ENCODE measurements at regions not wholly inside any gene's neighbourhood (a gene's known extent, or its start where the extent isn't known, plus 50 kb on each side); places are given as distances from the start of the nearest gene placed in this dataset.

DNA sequence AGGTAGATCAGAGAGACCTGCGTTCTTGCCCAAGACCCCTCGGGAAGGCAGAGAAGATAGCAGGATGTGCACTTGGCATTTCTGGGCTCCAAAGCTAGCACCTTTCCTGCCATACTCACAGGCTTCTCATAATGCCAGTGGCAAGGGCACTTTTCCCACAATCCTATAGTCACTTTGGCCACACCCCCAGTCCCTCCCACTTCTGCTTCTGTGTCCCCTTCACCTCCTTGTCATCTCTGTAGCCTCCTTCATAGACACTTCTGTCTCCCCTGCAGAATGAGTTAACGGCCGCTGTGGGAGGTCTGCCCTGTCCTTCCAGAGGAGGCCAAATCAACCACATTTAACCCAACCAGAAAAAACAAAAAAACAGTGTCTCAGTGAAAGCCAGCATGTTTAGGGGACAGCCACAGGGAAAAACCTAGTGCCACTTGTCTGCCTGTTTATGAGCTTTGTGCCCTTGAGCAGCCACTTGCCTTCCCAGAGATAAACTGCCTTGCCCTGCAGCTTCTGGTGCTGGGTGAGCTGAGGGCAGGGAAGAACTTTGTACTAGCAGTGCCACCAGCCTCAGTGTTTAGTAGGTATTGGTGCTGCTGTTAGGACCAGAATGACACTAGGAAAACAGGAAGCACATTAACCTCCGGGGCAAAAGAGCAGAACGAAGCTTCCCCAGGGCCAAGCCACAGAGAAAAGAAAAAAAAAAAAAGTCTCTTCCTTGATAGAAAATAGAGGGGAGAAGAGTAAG, 193.0 kb upstream of the PWP1 start:
- DNase-seq = peak; percentile 45 to 87 (median 78)
- Histone ChIP-seq H3K27ac (peak overlapping the region; percentile 55 to 90 (median 78)), H3K36me3 (no peaks in the 10 kb centered on the region), H3K9me3 (no peaks in the 10 kb centered on the region), H3K4me3 (no peak overlapping the region), H3K4me1 (peaks cover 0 to 24% (median 7%) of the 10 kb centered on the region in 4 donors), H3K27me3 (no peaks in the 10 kb centered on the region)
- TF ChIP-seq, protein P1, sequence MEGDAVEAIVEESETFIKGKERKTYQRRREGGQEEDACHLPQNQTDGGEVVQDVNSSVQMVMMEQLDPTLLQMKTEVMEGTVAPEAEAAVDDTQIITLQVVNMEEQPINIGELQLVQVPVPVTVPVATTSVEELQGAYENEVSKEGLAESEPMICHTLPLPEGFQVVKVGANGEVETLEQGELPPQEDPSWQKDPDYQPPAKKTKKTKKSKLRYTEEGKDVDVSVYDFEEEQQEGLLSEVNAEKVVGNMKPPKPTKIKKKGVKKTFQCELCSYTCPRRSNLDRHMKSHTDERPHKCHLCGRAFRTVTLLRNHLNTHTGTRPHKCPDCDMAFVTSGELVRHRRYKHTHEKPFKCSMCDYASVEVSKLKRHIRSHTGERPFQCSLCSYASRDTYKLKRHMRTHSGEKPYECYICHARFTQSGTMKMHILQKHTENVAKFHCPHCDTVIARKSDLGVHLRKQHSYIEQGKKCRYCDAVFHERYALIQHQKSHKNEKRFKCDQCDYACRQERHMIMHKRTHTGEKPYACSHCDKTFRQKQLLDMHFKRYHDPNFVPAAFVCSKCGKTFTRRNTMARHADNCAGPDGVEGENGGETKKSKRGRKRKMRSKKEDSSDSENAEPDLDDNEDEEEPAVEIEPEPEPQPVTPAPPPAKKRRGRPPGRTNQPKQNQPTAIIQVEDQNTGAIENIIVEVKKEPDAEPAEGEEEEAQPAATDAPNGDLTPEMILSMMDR (IDR thresholded peaks at IDR 0.05) = no peak
- peak in 1 of 2 donors; percentile 23 for TF ChIP-seq POLR2A (IDR thresholded peaks at IDR 0.05)

GRCh38 chr12:107493135-107493494, 192.5 kb upstream of the PWP1 start:
- DNase-seq = no peak
- Histone ChIP-seq H3K27ac (peak overlapping the region; percentile 34 to 90 (median 60)), H3K9me3 (no peaks in the 10 kb centered on the region), H3K4me3 (no peak overlapping the region), H3K27me3 (no peaks in the 10 kb centered on the region), H3K36me3 (no peaks in the 10 kb centered on the region), H3K4me1 (peaks cover 0 to 24% (median 7%) of the 10 kb centered on the region in 4 donors)
- TF ChIP-seq POLR2A (IDR thresholded peaks at IDR 0.05) = no peak
- TF ChIP-seq, protein P1 (IDR thresholded peaks at IDR 0.05) = no peak

- no peaks in the 10 kb centered on the region for H3K36me3 ChIP-seq
- H3K27ac ChIP-seq = peak overlapping the region in 3 of 4 donors; percentile 34 to 90 (median 85)
- no peaks in the 10 kb centered on the region for H3K9me3 ChIP-seq
- no peaks in the 10 kb centered on the region for H3K27me3 ChIP-seq
- peaks cover 0 to 24% (median 7%) of the 10 kb centered on the region in 4 donors for H3K4me1 ChIP-seq
- no peak overlapping the region for H3K4me3 ChIP-seq
- no peak for DNase-seq
- TF ChIP-seq POLR2A (IDR thresholded peaks at IDR 0.05) = no peak
- TF ChIP-seq, protein P1 (IDR thresholded peaks at IDR 0.05) = no peak
Measured at GRCh38 chr12:107493666-107494065, 191.9 kb upstream of the PWP1 start.

DNA sequence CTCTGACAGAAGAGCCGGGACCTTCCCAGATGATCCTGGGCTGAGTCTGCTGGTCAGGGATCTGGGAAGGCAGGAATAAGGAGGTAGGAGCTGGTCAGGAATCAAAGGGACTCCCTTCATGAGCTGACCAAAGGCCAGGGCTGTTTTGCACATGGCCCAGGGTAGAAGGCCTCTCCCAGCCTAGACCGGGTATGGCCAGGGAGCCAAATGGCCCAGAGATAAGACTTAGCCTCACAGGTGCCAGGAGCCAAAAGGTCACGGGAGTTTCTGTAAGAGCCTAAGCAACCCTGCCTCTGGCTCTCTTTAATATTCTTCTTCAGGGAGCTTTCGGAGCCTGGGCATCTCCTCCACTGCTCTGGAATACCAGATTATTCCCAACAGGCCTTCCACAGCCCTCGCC, 191.3 kb upstream of the PWP1 start:
- Histone ChIP-seq H3K4me3 (no peak overlapping the region), H3K9me3 (no peaks in the 10 kb centered on the region), H3K36me3 (no peaks in the 10 kb centered on the region), H3K27ac (peak overlapping the region in 1 of 4 donors; percentile 90), H3K4me1 (peaks cover 0 to 24% (median 7%) of the 10 kb centered on the region in 4 donors), H3K27me3 (no peaks in the 10 kb centered on the region)
- no peak for TF ChIP-seq POLR2A (IDR thresholded peaks at IDR 0.05)
- no peak for DNase-seq

GRCh38 chr12:107495604-107496003, 190.0 kb upstream of the PWP1 start:
- no peak overlapping the region for H3K27ac ChIP-seq
- TF ChIP-seq, protein P1 (IDR thresholded peaks at IDR 0.05) = no peak
- TF ChIP-seq POLR2A (IDR thresholded peaks at IDR 0.05) = no peak
- H3K36me3 ChIP-seq = no peaks in the 10 kb centered on the region
- peaks cover 0 to 24% (median 7%) of the 10 kb centered on the region in 4 donors for H3K4me1 ChIP-seq
- H3K27me3 ChIP-seq = no peaks in the 10 kb centered on the region
- no peak overlapping the region for H3K4me3 ChIP-seq
- DNase-seq = no peak
- no peaks in the 10 kb centered on the region for H3K9me3 ChIP-seq

DNA sequence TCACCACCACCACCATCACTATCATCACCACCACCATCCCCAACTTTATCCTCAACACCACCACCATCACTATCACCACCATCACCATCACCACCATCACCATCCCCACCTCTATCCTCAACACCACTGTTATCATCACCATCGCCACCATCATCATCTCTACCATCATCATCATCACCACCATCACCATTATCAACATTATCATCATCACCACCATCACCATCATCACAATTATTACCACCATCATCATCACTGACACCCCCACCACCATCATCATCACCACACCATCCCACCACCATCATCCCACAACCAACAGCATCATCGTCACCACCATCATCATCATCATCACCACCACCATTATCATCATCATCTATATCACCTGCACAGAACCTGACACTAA, 188.4 kb upstream of the PWP1 start:
- Histone ChIP-seq H3K9me3 (no peaks in the 10 kb centered on the region), H3K27ac (no peak overlapping the region), H3K4me1 (peaks cover 0 to 19% (median 4%) of the 10 kb centered on the region in 4 donors), H3K27me3 (no peaks in the 10 kb centered on the region), H3K4me3 (no peak overlapping the region), H3K36me3 (no peaks in the 10 kb centered on the region)
- TF ChIP-seq, protein P1 (IDR thresholded peaks at IDR 0.05) = no peak
- TF ChIP-seq POLR2A (IDR thresholded peaks at IDR 0.05) = no peak
- DNase-seq = no peak

Measured in Peyer's patch (tissue), 4 donors.